Heart right ventricle (tissue), 16 donors: ENCODE measurements at regions not wholly inside any gene's neighbourhood (a gene's known extent, or its start where the extent isn't known, plus 50 kb on each side); places are given as distances from the start of the nearest gene placed in this dataset.

ENCODE experiments used
- ATAC-seq, 8 donors: fragments of 200-7000 bp; cut with Tn5 transposase; one replicate each; pipeline ENCODE4 v1.9.1; 2020; ENCODE audit warnings: mild to moderate bottlenecking in 8 of 8, moderate library complexity in 8 of 8, moderate number of reproducible peaks in 1 of 8
- DNase-seq, 2 donors: peaks; one replicate each; pipeline ENCODE4 v3.0.0-alpha.2; 2020
- H3K27ac ChIP-seq, 10 donors: fragments of 200-600 bp; sonication (generic) in 2 of 10; one replicate each; pipeline versions ENCODE4 v1.5.0 to v1.8.0; 2020 to 2022; ENCODE audit warnings: mild to moderate bottlenecking in 3 of 10
- H3K27me3 ChIP-seq, 7 donors: fragments of 200-600 bp; one replicate each; pipeline ENCODE4 v1.8.0; 2021 to 2022; ENCODE audit warnings: mild to moderate bottlenecking in 2 of 7
- H3K36me3 ChIP-seq, 9 donors: fragments of 200-600 bp; sonication (generic) in 1 of 9; one replicate each; pipeline versions ENCODE4 v1.5.0 to v1.8.0; 2020 to 2022; ENCODE audit warnings: mild to moderate bottlenecking in 2 of 9
- H3K4me1 ChIP-seq, 9 donors: fragments of 200-600 bp; sonication (generic) in 1 of 9; one replicate each; pipeline versions ENCODE4 v1.5.0 to v1.8.0; 2020 to 2022; ENCODE audit warnings: mild to moderate bottlenecking in 4 of 9
- H3K4me3 ChIP-seq, 10 donors: fragments of 200-600 bp; sonication (generic) in 2 of 10; one replicate each; pipeline versions ENCODE4 v1.5.0 to v1.8.0; 2020 to 2022; ENCODE audit warnings: mild to moderate bottlenecking in 7 of 10, moderate library complexity in 2 of 10
- H3K9me3 ChIP-seq, 11 donors: fragments of 200-600 bp in 10 of 11; sonication (generic) in 2 of 11; one replicate each; pipeline versions ENCODE4 v1.5.0 to v1.8.0; 2013 to 2022; ENCODE audit warnings: mild to moderate bottlenecking in 2 of 11, control low read depth in 1 of 11, moderate library complexity in 1 of 11
- WGBS, 2 donors: extraction: QIAGEN DNeasy Blood & Tissue Kit; methylation state at CpG; one replicate each; pipeline ENCODE4 v1.1.7; 2013; ENCODE audit warnings: inconsistent platforms in 1 of 2; 5-methylcytosine and 5-hydroxymethylcytosine counted together
- intact Hi-C, 10 donors: fragments of 100-400 bp; cut with DNase I; formaldehyde crosslinking; loops; one replicate each; pipeline versions ENCODE4 v1.11.1 to v1.14.2; 2022
- TF ChIP-seq, protein P1 (sequence below), 9 donors: fragments of 200-600 bp; sonication (generic) in 2 of 9; IDR thresholded peaks; one replicate each; pipeline versions ENCODE4 v1.5.0 to v1.8.0; 2021 to 2022; ENCODE audit warnings: antibody characterized with exemption in 9 of 9, mild to moderate bottlenecking in 5 of 9, moderate library complexity in 1 of 9
- donor health status: Arrhythmogenic right ventricular cardiomyopathy.
- donor health status: ischemic (EF 13 %, LVEDD 7.1; RV severe dilation, severe dysfunction).
- donor health status: healthy with polysubstance abuse.
- donor health status: DM: no; HTN: yes; CAD: no.
- donor health status: DM: no; HTN: no; CAD: no.
- donor health status: ischemic (EF 25% LVEDD 6.9; RV normal size, moderate dysfunction).
- donor health status: ischemic (EF 25% LVEDD 5.7; RV mildly dilated, moderate dysfunction).
- donor health status: healthy.
- donor health status: DM: yes; HTN: yes; CAD: no.
- donor health status: Ischemic cardiomyopathy.
- donor health status: ischemic (EF 35%, LVEDD 5.7; RV mildly dilated, moderate dysfunction).
- donor health status: nonischemic (EF 11% LVEDD 7.7; RV severe dilation, severe dysfunction).
- donor health status: DM: yes; HTN: yes; CAD: no.
- donor health status: PGD.
- donor health status: ischemic (EF 29% LVEDD 5.4; RV normal size, mild dysfunction).
- donor health status: nonischemic (EF 23%, LVEDD 6.1; RV moderate dilation, normal function).

DNA sequence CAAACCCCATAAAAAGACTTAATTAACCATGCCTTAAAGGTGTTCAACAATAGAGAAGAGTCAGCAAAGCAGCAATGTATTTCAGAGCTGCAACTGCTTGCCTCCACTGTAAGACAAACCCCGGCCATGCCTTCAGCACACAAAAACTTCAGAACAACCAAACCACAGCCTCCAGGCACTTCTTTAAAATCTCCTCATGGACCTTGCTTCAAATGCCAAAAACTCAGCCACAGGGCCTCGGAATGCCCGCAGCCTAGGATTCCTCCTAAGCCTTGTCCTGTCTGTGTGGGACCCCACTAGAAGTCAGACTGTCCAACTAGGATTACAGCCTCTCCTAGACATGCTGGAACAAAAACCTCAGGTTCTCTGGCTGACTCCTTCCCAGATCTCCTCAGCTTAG is 208.1 kb upstream of the DUSP10 start:
- peaks cover 0 to 11% (median 5%) of the 10 kb centered on the region in 11 donors for H3K9me3 ChIP-seq
- DNase-seq (no peak), ATAC-seq (no peak)
- TF ChIP-seq, protein P1, sequence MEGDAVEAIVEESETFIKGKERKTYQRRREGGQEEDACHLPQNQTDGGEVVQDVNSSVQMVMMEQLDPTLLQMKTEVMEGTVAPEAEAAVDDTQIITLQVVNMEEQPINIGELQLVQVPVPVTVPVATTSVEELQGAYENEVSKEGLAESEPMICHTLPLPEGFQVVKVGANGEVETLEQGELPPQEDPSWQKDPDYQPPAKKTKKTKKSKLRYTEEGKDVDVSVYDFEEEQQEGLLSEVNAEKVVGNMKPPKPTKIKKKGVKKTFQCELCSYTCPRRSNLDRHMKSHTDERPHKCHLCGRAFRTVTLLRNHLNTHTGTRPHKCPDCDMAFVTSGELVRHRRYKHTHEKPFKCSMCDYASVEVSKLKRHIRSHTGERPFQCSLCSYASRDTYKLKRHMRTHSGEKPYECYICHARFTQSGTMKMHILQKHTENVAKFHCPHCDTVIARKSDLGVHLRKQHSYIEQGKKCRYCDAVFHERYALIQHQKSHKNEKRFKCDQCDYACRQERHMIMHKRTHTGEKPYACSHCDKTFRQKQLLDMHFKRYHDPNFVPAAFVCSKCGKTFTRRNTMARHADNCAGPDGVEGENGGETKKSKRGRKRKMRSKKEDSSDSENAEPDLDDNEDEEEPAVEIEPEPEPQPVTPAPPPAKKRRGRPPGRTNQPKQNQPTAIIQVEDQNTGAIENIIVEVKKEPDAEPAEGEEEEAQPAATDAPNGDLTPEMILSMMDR (IDR thresholded peaks at IDR 0.05), result no peak
- H3K36me3 ChIP-seq, result no peaks in the 10 kb centered on the region
- H3K27me3 ChIP-seq, result no peaks in the 10 kb centered on the region
- WGBS, 2 donors, result 89% methylated on average over 3 of the region's 3 CpGs
- H3K4me1 ChIP-seq, result no peaks in the 10 kb centered on the region
- H3K27ac ChIP-seq, result no peak overlapping the region
- intact Hi-C loops, result no loop called here
- H3K4me3 ChIP-seq, result no peak overlapping the region

DNA sequence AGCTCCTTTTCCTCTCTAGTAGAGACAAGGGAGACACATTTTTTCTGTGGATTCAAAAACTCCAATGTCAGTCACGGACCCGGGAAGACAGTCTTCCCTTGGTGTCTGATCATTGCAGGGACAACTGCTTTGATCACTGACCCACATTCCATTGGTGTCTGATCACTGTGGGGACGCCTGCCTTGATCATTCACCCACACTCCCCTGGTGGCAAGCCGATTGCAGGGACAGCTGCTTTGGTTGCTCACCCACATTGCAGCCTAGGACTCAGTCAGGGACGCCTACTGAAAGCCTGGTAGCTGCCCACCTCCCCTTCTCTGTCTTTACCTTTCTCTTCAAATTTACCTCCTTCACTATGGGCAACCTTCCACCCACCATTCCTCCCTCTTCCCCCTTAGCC is 206.6 kb upstream of the DUSP10 start:
- DNase-seq (no peak), ATAC-seq (no peak)
- no peak overlapping the region for H3K27ac ChIP-seq
- no peaks in the 10 kb centered on the region for H3K27me3 ChIP-seq
- 79 to 94% methylated on average over 5 of the region's 5 CpGs for WGBS, 2 donors
- H3K9me3 ChIP-seq, result peaks cover 0 to 27% (median 16%) of the 10 kb centered on the region in 11 donors
- intact Hi-C loops, result no loop called here
- no peaks in the 10 kb centered on the region for H3K4me1 ChIP-seq
- no peak overlapping the region for H3K4me3 ChIP-seq
- TF ChIP-seq, protein P1 (IDR thresholded peaks at IDR 0.05), result no peak
- no peaks in the 10 kb centered on the region for H3K36me3 ChIP-seq

DNA sequence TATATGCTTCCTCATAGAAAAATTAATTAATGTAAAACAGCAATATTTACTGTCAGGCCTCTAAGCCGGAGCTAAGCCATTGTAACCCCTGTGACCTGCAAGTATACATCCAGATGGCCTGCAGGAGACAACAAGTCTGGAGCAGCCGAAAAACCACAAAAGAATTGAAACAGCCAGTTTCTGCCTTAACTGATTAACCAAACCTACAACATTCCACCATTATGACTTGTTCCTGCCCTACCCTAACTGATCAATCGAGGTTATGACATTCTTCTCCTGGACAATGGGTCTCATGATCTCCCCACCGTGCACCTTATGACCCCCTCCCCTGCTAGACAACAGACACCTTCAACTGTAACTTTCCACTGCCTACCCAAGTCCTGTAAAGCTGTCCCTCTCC is 205.8 kb upstream of the DUSP10 start:
- WGBS, 2 donors, result 77 to 84% methylated on average over 4 of the region's 4 CpGs
- TF ChIP-seq, protein P1 (IDR thresholded peaks at IDR 0.05), result no peak
- DNase-seq (no peak), ATAC-seq (no peak)
- no peaks in the 10 kb centered on the region for H3K4me1 ChIP-seq
- no peaks in the 10 kb centered on the region for H3K27me3 ChIP-seq
- H3K27ac ChIP-seq, result no peak overlapping the region
- H3K9me3 ChIP-seq, result peaks cover 0 to 34% (median 17%) of the 10 kb centered on the region in 11 donors
- intact Hi-C loops, result no loop called here
- H3K36me3 ChIP-seq, result no peaks in the 10 kb centered on the region
- H3K4me3 ChIP-seq, result no peak overlapping the region

DNA sequence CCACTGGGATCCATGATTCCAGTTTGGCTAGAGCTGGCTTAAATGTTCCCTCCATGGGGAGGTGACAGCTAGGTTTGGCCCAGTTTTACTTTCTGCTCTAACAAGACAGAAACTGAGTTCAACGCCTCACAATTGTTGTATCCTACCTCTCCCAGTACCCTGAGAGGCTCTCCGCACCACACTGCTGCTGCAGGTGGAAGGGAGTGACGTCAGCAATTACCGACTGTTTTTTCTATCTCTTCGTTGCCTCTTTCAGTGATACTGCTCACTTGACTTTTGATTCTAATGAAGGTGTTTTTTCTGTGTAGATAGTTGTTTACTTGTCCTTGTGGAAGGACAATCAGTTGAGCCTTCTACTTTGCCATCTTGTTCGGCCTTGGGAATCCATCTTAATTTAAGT is 204.9 kb upstream of the DUSP10 start:
- 96% methylated on average over 6 of the region's 6 CpGs for WGBS, 2 donors

More for the DNA sequence above, 204.9 kb upstream of the DUSP10 start:
- ATAC-seq (no peak), DNase-seq (no peak)
- intact Hi-C loops, result no loop called here
- Histone ChIP-seq H3K4me3 (no peak overlapping the region), H3K9me3 (peaks cover 0 to 34% (median 17%) of the 10 kb centered on the region in 11 donors), H3K36me3 (no peaks in the 10 kb centered on the region), H3K27me3 (no peaks in the 10 kb centered on the region), H3K27ac (no peak overlapping the region), H3K4me1 (no peaks in the 10 kb centered on the region)
- TF ChIP-seq, protein P1 (IDR thresholded peaks at IDR 0.05), result no peak
